GM21515 (cell line): ENCODE measurements at regions not wholly inside any gene's neighbourhood (a gene's known extent, or its start where the extent isn't known, plus 50 kb on each side); places are given as distances from the start of the nearest gene placed in this dataset.
"Not testable (repeated sequence)": the region's sequence is repeated elsewhere in the genome, so short reads cannot be mapped to it uniquely, and the experiment has no call there.

ENCODE experiments used
- ATAC-seq: cut with Tn5 transposase; IDR thresholded peaks from one replicate; pipeline ENCODE4 v1.9.1; 2021; ENCODE audit not compliant: unreplicated experiment

GRCh38 chr5:56405116-56405908, 172.2 kb upstream of the ANKRD55 start:
- no peak for ATAC-seq

- no peak for ATAC-seq
Measured at GRCh38 chr5:56402266-56403220, 169.4 kb upstream of the ANKRD55 start.

- not testable (repeated sequence) for ATAC-seq
Measured at GRCh38 chr5:56397796-56398195, 164.7 kb upstream of the ANKRD55 start.

GRCh38 chr5:56396634-56397033, 163.5 kb upstream of the ANKRD55 start:
- ATAC-seq = no peak

- ATAC-seq = no peak
Measured at GRCh38 chr5:56389261-56389660, 156.1 kb upstream of the ANKRD55 start.

GRCh38 chr5:56388229-56388985, 155.3 kb upstream of the ANKRD55 start:
- ATAC-seq = no peak

GRCh38 chr5:56386046-56386445, 152.9 kb upstream of the ANKRD55 start:
- no peak for ATAC-seq

GRCh38 chr5:56384186-56384585, 151.1 kb upstream of the ANKRD55 start:
- ATAC-seq = no peak

GRCh38 chr5:56383761-56384160, 150.6 kb upstream of the ANKRD55 start:
- no peak for ATAC-seq

- no peak for ATAC-seq
Measured at GRCh38 chr5:56382896-56383295, 149.8 kb upstream of the ANKRD55 start.

GRCh38 chr5:56377573-56377972, 144.4 kb upstream of the ANKRD55 start:
- no peak for ATAC-seq

- ATAC-seq = no peak
Measured at GRCh38 chr5:56376128-56376527, 143.0 kb upstream of the ANKRD55 start.

- ATAC-seq = no peak
Measured at GRCh38 chr5:56375011-56375410, 141.9 kb upstream of the ANKRD55 start.

- not testable (repeated sequence) for ATAC-seq
Measured at GRCh38 chr5:56372491-56372890, 139.4 kb upstream of the ANKRD55 start.

GRCh38 chr5:56369361-56369811, 136.3 kb upstream of the ANKRD55 start:
- no peak for ATAC-seq

- no peak for ATAC-seq
Measured at GRCh38 chr5:56367748-56368147, 134.6 kb upstream of the ANKRD55 start.

- ATAC-seq = no peak
Measured at GRCh38 chr5:56366986-56367385, 133.9 kb upstream of the ANKRD55 start.

GRCh38 chr5:56361398-56361797, 128.3 kb upstream of the ANKRD55 start:
- ATAC-seq = no peak

- no peak for ATAC-seq
Measured at GRCh38 chr5:56360816-56361215, 127.7 kb upstream of the ANKRD55 start.

- no peak for ATAC-seq
Measured at GRCh38 chr5:56359809-56360685, 126.9 kb upstream of the ANKRD55 start.
